ENCODE measurements at regions not wholly inside any gene's neighbourhood (a gene's known extent, or its start where the extent isn't known, plus 50 kb on each side); places are given as distances from the start of the nearest gene placed in this dataset.

- H3K18ac ChIP-seq (ENCODE audit: extremely low read depth, low read length), result no peak overlapping the region
- no peak overlapping the region for H4K8ac ChIP-seq (ENCODE audit: extremely low read depth, insufficient read depth, low read length)
- DNase-seq (ENCODE audit: low read depth in 1 of 2, low spot score in 2 of 2) (no peak), FAIRE-seq (no peak)
- no peak overlapping the region for H3K14ac ChIP-seq (ENCODE audit: insufficient read length)
- no peak overlapping the region for H2BK20ac ChIP-seq (ENCODE audit: low read length)
- H3K9me3 ChIP-seq (ENCODE audit: insufficient read depth in 2 of 2, low read depth in 1 of 2, low read length in 1 of 2), result no peaks in the 10 kb centered on the region
- no peak overlapping the region for H2AFZ ChIP-seq (ENCODE audit: low read length)
- CTCF ChIA-PET (ENCODE audit: partially characterized antibody), result no interaction called here
- no peak for TF ChIP-seq HDAC6 (IDR thresholded peaks at IDR 0.05; ENCODE audit: low read depth, low read length)
- no peak for TF ChIP-seq PHF8 (conservative IDR thresholded peaks at IDR 0.05; ENCODE audit: low read depth, low read length)
- TF ChIP-seq GTF2F1 (IDR thresholded peaks at IDR 0.05; ENCODE audit: borderline replicate concordance, low read depth, low read length), result no peak
- TF ChIP-seq TAF7 (optimal IDR thresholded peaks at IDR 0.05; ENCODE audit: borderline replicate concordance, low read depth, low read length), result no peak
- no peak overlapping the region for H3K27ac ChIP-seq (ENCODE audit: low read depth, low read length)
- H3K56ac ChIP-seq (replicated peaks; ENCODE audit: insufficient read length, low read depth, low read length), result no peak overlapping the region
- no peak overlapping the region for H2BK5ac ChIP-seq (ENCODE audit: low read depth, low read length)
- H3K4me2 ChIP-seq (ENCODE audit: insufficient read depth in 1 of 2, low read depth in 2 of 2, low read length in 2 of 2), result no peak overlapping the region
- WGBS, 2 experiments (ENCODE audit: extremely low coverage in 1 of 2, insufficient coverage in 1 of 2, insufficient read length in 1 of 2, insufficient replicate concordance in 2 of 2, low coverage in 1 of 2, low lambda C conversion rate in 2 of 2, missing lambda C conversion rate in 1 of 2), result 95% methylated on average over 7 of the region's 7 CpGs; no CpG with 5 or more reads in 1 of the 2 experiments
- no peak overlapping the region for H2BK120ac ChIP-seq (replicated peaks; ENCODE audit: low read depth, low read length)
- H2AK5ac ChIP-seq (ENCODE audit: low read depth, low read length), result no peak overlapping the region
- no peak overlapping the region for H4K5ac ChIP-seq (ENCODE audit: insufficient read length, low read depth, low read length)
- no peak overlapping the region for H2BK15ac ChIP-seq (ENCODE audit: low read length)
- no peak overlapping the region for H3K23ac ChIP-seq (ENCODE audit: insufficient read length)
- H3K23me2 ChIP-seq (ENCODE audit: low read depth, low read length), result no peaks in the 10 kb centered on the region
- H3K36me3 ChIP-seq (ENCODE audit: control insufficient read depth in 2 of 4, insufficient read depth in 4 of 4, low read length in 3 of 4), result no peaks in the 10 kb centered on the region
- H2BK12ac ChIP-seq (ENCODE audit: low read depth, low read length), result no peak overlapping the region
- H3K4me1 ChIP-seq (replicated peaks in 1 of 4; ENCODE audit: control insufficient read depth in 3 of 4, insufficient read depth in 4 of 4, low read length in 3 of 4), result no peaks in the 10 kb centered on the region
- no peak overlapping the region for H3K4ac ChIP-seq (replicated peaks; ENCODE audit: insufficient read length, low read depth, low read length)
- H3K9ac ChIP-seq (replicated peaks in 1 of 4; ENCODE audit: extremely low read depth in 1 of 4, low read depth in 3 of 4, low read length in 3 of 4), result no peak overlapping the region
- H3K27me3 ChIP-seq (replicated peaks in 1 of 4; ENCODE audit: control insufficient read depth in 3 of 4, extremely low read depth in 1 of 4, insufficient read depth in 3 of 4, low read length in 3 of 4), result no peaks in the 10 kb centered on the region
- H3K79me1 ChIP-seq (ENCODE audit: low read depth, low read length), result no peaks in the 10 kb centered on the region
- H4K20me1 ChIP-seq (replicated peaks in 1 of 2; ENCODE audit: control insufficient read depth in 1 of 2, insufficient read depth in 2 of 2, low read length in 2 of 2), result no peaks in the 10 kb centered on the region
- H4K91ac ChIP-seq (replicated peaks; ENCODE audit: insufficient read length, low read length), result no peak overlapping the region
- POLR2A ChIA-PET (ENCODE audit: partially characterized antibody), result no interaction called here
- H3K4me3 ChIP-seq (ENCODE audit: extremely low read depth in 1 of 4, insufficient read depth in 2 of 4, low read depth in 3 of 4, low read length in 4 of 4), result no peak overlapping the region
- no peaks in the 10 kb centered on the region for H3K79me2 ChIP-seq (ENCODE audit: control insufficient read depth in 1 of 2, insufficient read depth in 2 of 2, low read length in 2 of 2)
These were observed 186.9 kb upstream of the HS3ST1 start for GRCh38 chr4:11615601-11616000.
